Mucosa of stomach (tissue), 1 donor: ENCODE measurements at regions not wholly inside any gene's neighbourhood (a gene's known extent, or its start where the extent isn't known, plus 50 kb on each side); places are given as distances from the start of the nearest gene placed in this dataset.
A peak's percentile ranks its signal among the peaks of the same experiment; 100 is the strongest.
"Not testable (repeated sequence)": the region's sequence is repeated elsewhere in the genome, so short reads cannot be mapped to it uniquely, and the experiment has no call there.

ENCODE experiments used
- H3K27me3 ChIP-seq: one replicate; pipeline ENCODE4 v1.7.0; 2013; ENCODE audit warnings: mild to moderate bottlenecking, low read length; ENCODE audit not compliant: control insufficient read depth, insufficient read depth
- H3K36me3 ChIP-seq: one replicate; pipeline ENCODE4 v1.7.0; 2013; ENCODE audit warnings: low read length; ENCODE audit not compliant: control insufficient read depth, insufficient read depth
- H3K4me1 ChIP-seq: one replicate; pipeline ENCODE4 v1.7.0; 2013; ENCODE audit warnings: mild to moderate bottlenecking, low read length; ENCODE audit not compliant: control insufficient read depth, insufficient read depth
- H3K4me3 ChIP-seq: one replicate; pipeline ENCODE4 v1.7.0; 2013; ENCODE audit warnings: low read length
- H3K9ac ChIP-seq: one replicate; pipeline ENCODE4 v1.7.0; 2013; ENCODE audit warnings: mild to moderate bottlenecking, low read length, moderate library complexity
- H3K9me3 ChIP-seq: one replicate; pipeline ENCODE4 v1.7.0; 2013; ENCODE audit warnings: mild to moderate bottlenecking, low read length, moderate library complexity; ENCODE audit not compliant: control insufficient read depth
- donor health status: Pancreatic carcinoma.

GRCh38 chr7:93030605-93031225, 87.1 kb downstream of the SAMD9 start:
- Histone ChIP-seq H3K9ac (no peak overlapping the region), H3K4me1 (peaks cover 12% of the 10 kb centered on the region), H3K27me3 (no peaks in the 10 kb centered on the region), H3K36me3 (no peaks in the 10 kb centered on the region), H3K9me3 (no peaks in the 10 kb centered on the region), H3K4me3 (no peak overlapping the region)

- no peaks in the 10 kb centered on the region for H3K9me3 ChIP-seq
- H3K9ac ChIP-seq, result no peak overlapping the region
- no peak overlapping the region for H3K4me3 ChIP-seq
- peaks cover 12% of the 10 kb centered on the region for H3K4me1 ChIP-seq
- no peaks in the 10 kb centered on the region for H3K27me3 ChIP-seq
- H3K36me3 ChIP-seq, result no peaks in the 10 kb centered on the region
Measured at GRCh38 chr7:93029056-93029455, 88.7 kb downstream of the SAMD9 start.

GRCh38 chr7:93028610-93029009, 89.2 kb downstream of the SAMD9 start:
- H3K9ac ChIP-seq, result no peak overlapping the region
- no peak overlapping the region for H3K4me3 ChIP-seq
- H3K9me3 ChIP-seq, result no peaks in the 10 kb centered on the region
- no peaks in the 10 kb centered on the region for H3K36me3 ChIP-seq
- no peaks in the 10 kb centered on the region for H3K27me3 ChIP-seq
- peaks cover 12% of the 10 kb centered on the region for H3K4me1 ChIP-seq

- Histone ChIP-seq H3K9me3 (no peaks in the 10 kb centered on the region), H3K36me3 (no peaks in the 10 kb centered on the region), H3K4me3 (no peak overlapping the region), H3K27me3 (no peaks in the 10 kb centered on the region), H3K9ac (no peak overlapping the region), H3K4me1 (peaks cover 12% of the 10 kb centered on the region)
Measured at GRCh38 chr7:93027044-93027443, 90.7 kb downstream of the SAMD9 start.

- no peaks in the 10 kb centered on the region for H3K27me3 ChIP-seq
- no peak overlapping the region for H3K9ac ChIP-seq
- H3K36me3 ChIP-seq, result no peaks in the 10 kb centered on the region
Measured at GRCh38 chr7:93026425-93026824, 91.4 kb downstream of the SAMD9 start.

GRCh38 chr7:93025389-93025788, 92.4 kb downstream of the SAMD9 start:
- Histone ChIP-seq H3K27me3 (no peaks in the 10 kb centered on the region), H3K36me3 (no peaks in the 10 kb centered on the region), H3K4me3 (no peak overlapping the region), H3K9me3 (no peaks in the 10 kb centered on the region), H3K9ac (no peak overlapping the region), H3K4me1 (peaks cover 12% of the 10 kb centered on the region)

More at GRCh38 chr7:93026425-93026824, 91.4 kb downstream of the SAMD9 start:
- H3K4me3 ChIP-seq, result no peak overlapping the region
- no peaks in the 10 kb centered on the region for H3K9me3 ChIP-seq
- H3K4me1 ChIP-seq, result peaks cover 12% of the 10 kb centered on the region

- H3K4me3 ChIP-seq, H3K9me3 ChIP-seq, H3K36me3 ChIP-seq, H3K4me1 ChIP-seq, H3K9ac ChIP-seq, H3K27me3 ChIP-seq: not testable (repeated sequence)
Measured at GRCh38 chr7:93022931-93023478, 94.8 kb downstream of the SAMD9 start.

GRCh38 chr7:93021748-93022147, 96.0 kb downstream of the SAMD9 start:
- Histone ChIP-seq H3K27me3 (no peaks in the 10 kb centered on the region), H3K9ac (no peak overlapping the region), H3K36me3 (no peaks in the 10 kb centered on the region), H3K9me3 (no peaks in the 10 kb centered on the region), H3K4me1 (peaks cover under 1% of the 10 kb centered on the region), H3K4me3 (no peak overlapping the region)

GRCh38 chr7:93018716-93019115, 99.1 kb downstream of the SAMD9 start:
- no peak overlapping the region for H3K4me3 ChIP-seq
- H3K27me3 ChIP-seq, result no peaks in the 10 kb centered on the region
- peaks cover 9% of the 10 kb centered on the region for H3K4me1 ChIP-seq
- no peaks in the 10 kb centered on the region for H3K9me3 ChIP-seq
- H3K9ac ChIP-seq, result no peak overlapping the region
- no peaks in the 10 kb centered on the region for H3K36me3 ChIP-seq

GRCh38 chr7:93016681-93017381, 100.9 kb downstream of the SAMD9 start:
- no peak overlapping the region for H3K9ac ChIP-seq
- H3K4me1 ChIP-seq, result peaks cover 9% of the 10 kb centered on the region
- H3K9me3 ChIP-seq, result no peaks in the 10 kb centered on the region
- no peaks in the 10 kb centered on the region for H3K27me3 ChIP-seq
- no peak overlapping the region for H3K4me3 ChIP-seq
- no peaks in the 10 kb centered on the region for H3K36me3 ChIP-seq

- peak overlapping the region; percentile 16 for H3K9ac ChIP-seq
- peaks cover 9% of the 10 kb centered on the region for H3K4me1 ChIP-seq
Measured at GRCh38 chr7:93015779-93016481, 101.8 kb downstream of the SAMD9 start.

More at GRCh38 chr7:93015779-93016481, 101.8 kb downstream of the SAMD9 start:
- Histone ChIP-seq H3K4me3 (no peak overlapping the region), H3K36me3 (no peaks in the 10 kb centered on the region), H3K9me3 (no peaks in the 10 kb centered on the region), H3K27me3 (no peaks in the 10 kb centered on the region)
